Lung (tissue), 11 donors: ENCODE measurements at regions not wholly inside any gene's neighbourhood (a gene's known extent, or its start where the extent isn't known, plus 50 kb on each side); places are given as distances from the start of the nearest gene placed in this dataset.

Experiments used
- ATAC-seq: fragments of 200-7000 bp; cut with Tn5 transposase; one replicate; pipeline ENCODE4 v1.9.1; 2020; ENCODE audit warnings: moderate number of reproducible peaks; ENCODE audit not compliant: insufficient read depth, low FRiP score
- DNase-seq, 3 donors: peaks; one replicate each; pipeline ENCODE4 v3.0.0-alpha.2; 2013 to 2017
- H3K27ac ChIP-seq, 2 donors: one replicate each; pipeline ENCODE4 v1.5.1; 2013; ENCODE audit warnings: mild to moderate bottlenecking in 2 of 2, moderate library complexity in 2 of 2, control low read depth in 1 of 2, inconsistent platforms in 1 of 2, low read depth in 1 of 2, low read length in 1 of 2
- H3K27me3 ChIP-seq, 3 donors: one replicate each; pipeline ENCODE4 v1.5.1; 2013; ENCODE audit warnings: low read length in 2 of 3; ENCODE audit not compliant: control insufficient read depth in 3 of 3, insufficient read depth in 3 of 3
- H3K36me3 ChIP-seq, 4 donors: one replicate each; pipeline ENCODE4 v1.5.1; 2013; ENCODE audit warnings: low read length in 4 of 4, mild to moderate bottlenecking in 1 of 4, moderate library complexity in 1 of 4; ENCODE audit not compliant: control insufficient read depth in 4 of 4, insufficient read depth in 4 of 4
- H3K4me1 ChIP-seq, 5 donors: one replicate each; pipeline ENCODE4 v1.5.1; 2013; ENCODE audit warnings: low read length in 5 of 5, mild to moderate bottlenecking in 2 of 5, moderate library complexity in 1 of 5; ENCODE audit not compliant: control insufficient read depth in 5 of 5, insufficient read depth in 5 of 5
- H3K4me3 ChIP-seq: one replicate; pipeline ENCODE4 v1.5.1; 2013; ENCODE audit warnings: mild to moderate bottlenecking, control low read depth, moderate library complexity
- H3K9ac ChIP-seq, 2 donors: one replicate each; pipeline ENCODE4 v1.5.1; 2013; ENCODE audit warnings: low read length in 2 of 2, control low read depth in 1 of 2; ENCODE audit not compliant: insufficient read depth in 1 of 2
- H3K9me3 ChIP-seq, 4 donors: one replicate each; pipeline ENCODE4 v1.5.1; 2013; ENCODE audit warnings: low read length in 3 of 4, mild to moderate bottlenecking in 1 of 4, moderate library complexity in 1 of 4; ENCODE audit not compliant: control insufficient read depth in 4 of 4, insufficient read depth in 3 of 4
- WGBS, 2 donors: extraction: QIAGEN DNeasy Blood & Tissue Kit; methylation state at CpG; one replicate each; pipeline ENCODE4 v1.1.7; 2013; 5-methylcytosine and 5-hydroxymethylcytosine counted together
- TF ChIP-seq, protein P1 (sequence below): IDR thresholded peaks from 2 replicates; pipeline ENCODE4 v1.5.1; 2012; ENCODE audit warnings: mild to moderate bottlenecking; ENCODE audit errors: control extremely low read depth, extremely low read depth
- donor health status: control.
- donor health status: control.
- donor health status: Bipolar disorder and iron deficiency.
- donor health status: healthy.
- donor health status: DM: yes; HTN: yes; CAD: no.

DNA sequence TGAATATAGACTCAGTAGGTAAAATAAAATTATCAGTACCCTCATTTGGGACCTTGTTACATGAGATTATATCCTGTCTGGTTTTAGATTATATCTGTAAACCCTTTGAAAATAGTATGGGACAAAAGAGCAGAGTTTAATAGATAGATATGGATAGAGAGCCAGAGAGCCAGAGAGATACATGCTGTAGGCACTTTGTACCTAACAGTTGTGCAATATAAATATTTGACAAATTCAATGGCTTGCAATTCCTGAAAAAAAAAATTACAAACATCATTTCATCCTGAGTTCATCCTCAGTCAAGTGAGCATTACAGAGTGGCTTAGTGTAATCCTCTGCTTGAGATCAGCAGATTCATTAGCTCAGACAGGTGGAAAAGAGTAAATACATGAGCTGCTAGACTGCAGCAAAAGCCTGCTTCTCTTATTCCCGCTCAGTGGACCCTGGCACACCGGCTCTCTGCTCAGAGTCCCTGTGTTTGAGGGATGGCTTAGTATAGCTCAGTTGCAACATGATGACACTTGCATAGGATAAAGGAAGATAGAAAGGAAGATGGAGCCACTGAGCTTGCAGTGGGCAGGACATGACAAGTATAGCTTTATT lies 931.6 kb upstream of the GOT2 start:
- H3K27me3 ChIP-seq = no peaks in the 10 kb centered on the region
- no peaks in the 10 kb centered on the region for H3K36me3 ChIP-seq
- H3K4me1 ChIP-seq = no peaks in the 10 kb centered on the region
- no peak overlapping the region for H3K4me3 ChIP-seq
- TF ChIP-seq, protein P1, sequence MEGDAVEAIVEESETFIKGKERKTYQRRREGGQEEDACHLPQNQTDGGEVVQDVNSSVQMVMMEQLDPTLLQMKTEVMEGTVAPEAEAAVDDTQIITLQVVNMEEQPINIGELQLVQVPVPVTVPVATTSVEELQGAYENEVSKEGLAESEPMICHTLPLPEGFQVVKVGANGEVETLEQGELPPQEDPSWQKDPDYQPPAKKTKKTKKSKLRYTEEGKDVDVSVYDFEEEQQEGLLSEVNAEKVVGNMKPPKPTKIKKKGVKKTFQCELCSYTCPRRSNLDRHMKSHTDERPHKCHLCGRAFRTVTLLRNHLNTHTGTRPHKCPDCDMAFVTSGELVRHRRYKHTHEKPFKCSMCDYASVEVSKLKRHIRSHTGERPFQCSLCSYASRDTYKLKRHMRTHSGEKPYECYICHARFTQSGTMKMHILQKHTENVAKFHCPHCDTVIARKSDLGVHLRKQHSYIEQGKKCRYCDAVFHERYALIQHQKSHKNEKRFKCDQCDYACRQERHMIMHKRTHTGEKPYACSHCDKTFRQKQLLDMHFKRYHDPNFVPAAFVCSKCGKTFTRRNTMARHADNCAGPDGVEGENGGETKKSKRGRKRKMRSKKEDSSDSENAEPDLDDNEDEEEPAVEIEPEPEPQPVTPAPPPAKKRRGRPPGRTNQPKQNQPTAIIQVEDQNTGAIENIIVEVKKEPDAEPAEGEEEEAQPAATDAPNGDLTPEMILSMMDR = no peak
- WGBS, 2 donors = 91 to 93% methylated on average over 2 of the region's 2 CpGs
- no peak overlapping the region for H3K27ac ChIP-seq
- H3K9ac ChIP-seq = no peak overlapping the region
- DNase-seq (no peak), ATAC-seq (no peak)
- H3K9me3 ChIP-seq = peaks cover 0 to 5% (median 0%) of the 10 kb centered on the region in 4 donors

- 82% methylated on average over 3 of the region's 3 CpGs for WGBS, 2 donors
- DNase-seq (no peak), ATAC-seq (no peak)
- H3K4me1 ChIP-seq = no peaks in the 10 kb centered on the region
- H3K27me3 ChIP-seq = no peaks in the 10 kb centered on the region
- H3K4me3 ChIP-seq = no peak overlapping the region
- H3K9ac ChIP-seq = no peak overlapping the region
- H3K27ac ChIP-seq = no peak overlapping the region
- H3K36me3 ChIP-seq = no peaks in the 10 kb centered on the region
- no peaks in the 10 kb centered on the region for H3K9me3 ChIP-seq
- TF ChIP-seq, protein P1 = no peak
These were observed 924.5 kb upstream of the GOT2 start for GRCh38 chr16:59658572-59658971.

DNA sequence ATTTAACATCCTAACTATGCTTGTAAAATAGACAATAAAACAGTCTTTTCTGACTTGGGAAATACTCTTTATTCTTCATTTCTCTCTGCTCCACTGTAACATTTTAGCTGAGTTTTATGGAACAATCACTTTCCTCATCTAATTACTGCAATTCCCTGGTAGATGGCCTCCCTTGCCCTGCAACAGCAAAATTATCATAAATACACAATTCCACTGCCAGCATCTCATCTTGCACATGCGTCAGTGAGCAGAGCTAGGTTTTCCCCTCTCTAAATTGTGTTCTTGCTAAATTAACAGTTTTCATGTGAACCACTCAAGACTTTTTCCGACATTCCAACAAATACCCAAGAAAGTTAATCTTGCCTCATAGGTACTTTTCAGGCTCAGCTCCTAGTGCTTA lies 920.9 kb upstream of the GOT2 start:
- DNase-seq (no peak), ATAC-seq (no peak)
- Histone ChIP-seq H3K4me3 (no peak overlapping the region), H3K9ac (no peak overlapping the region), H3K27me3 (no peaks in the 10 kb centered on the region), H3K9me3 (no peaks in the 10 kb centered on the region), H3K36me3 (no peaks in the 10 kb centered on the region), H3K27ac (no peak overlapping the region), H3K4me1 (peaks cover 0 to 2% (median 0%) of the 10 kb centered on the region in 5 donors)
- TF ChIP-seq, protein P1 = no peak
- WGBS, 2 donors = 80 to 85% methylated on average over 2 of the region's 2 CpGs

GRCh38 chr16:59654455-59654854 lies 920.3 kb upstream of the GOT2 start:
- no peak for ATAC-seq
- TF ChIP-seq, protein P1 = no peak
- Histone ChIP-seq H3K27ac (no peak overlapping the region), H3K4me3 (no peak overlapping the region), H3K27me3 (no peaks in the 10 kb centered on the region), H3K4me1 (peaks cover 0 to 2% (median 0%) of the 10 kb centered on the region in 5 donors), H3K9ac (no peak overlapping the region), H3K36me3 (no peaks in the 10 kb centered on the region), H3K9me3 (no peaks in the 10 kb centered on the region)
- 73 to 92% methylated on average over 1 of the region's 1 CpG for WGBS, 2 donors
- no peak for DNase-seq
